DOHH2 (cell line): ENCODE measurements at regions not wholly inside any gene's neighbourhood (a gene's known extent, or its start where the extent isn't known, plus 50 kb on each side); places are given as distances from the start of the nearest gene placed in this dataset.

Experiments used
- H3F3A ChIP-seq: fragments of 200-600 bp; sonication (generic), shearing (Covaris generic); 2 replicates; pipeline ENCODE4 v1.6.0; 2016; ENCODE audit warnings: antibody characterized with exemption, mild to moderate bottlenecking; ENCODE audit not compliant: control insufficient read depth, insufficient read depth
- H3K27ac ChIP-seq: fragments of 200-600 bp; sonication (generic); 2 replicates; pipeline ENCODE4 v1.5.1; 2014; ENCODE audit warnings: low read depth, mild to moderate bottlenecking, low read length, moderate library complexity
- H3K27me3 ChIP-seq: fragments of 200-600 bp; sonication (generic); 2 replicates; pipeline ENCODE4 v1.6.1; 2014; ENCODE audit warnings: mild to moderate bottlenecking, low read length, mixed read lengths; ENCODE audit not compliant: control insufficient read depth
- H3K36me3 ChIP-seq: fragments of 200-600 bp; sonication (generic); 2 replicates; pipeline ENCODE4 v1.6.1; 2014; ENCODE audit warnings: mild to moderate bottlenecking, low read length, moderate library complexity, mixed read lengths; ENCODE audit not compliant: control insufficient read depth
- H3K4me1 ChIP-seq: fragments of 200-600 bp; sonication (generic); 2 replicates; pipeline ENCODE4 v1.6.1; 2014; ENCODE audit warnings: mild to moderate bottlenecking, low read length, mixed read lengths; ENCODE audit not compliant: control insufficient read depth
- H3K4me2 ChIP-seq: fragments of 200-600 bp; sonication (generic); 2 replicates; pipeline ENCODE4 v1.6.0; 2014; ENCODE audit warnings: mild to moderate bottlenecking, low read length, moderate library complexity
- H3K4me3 ChIP-seq: fragments of 200-600 bp; sonication (generic); 2 replicates; pipeline ENCODE4 v1.5.1; 2014; ENCODE audit warnings: mild to moderate bottlenecking, low read length, mixed read lengths
- H3K79me2 ChIP-seq: fragments of 200-600 bp; sonication (generic); 2 replicates; pipeline ENCODE4 v1.6.1; 2014; ENCODE audit warnings: mild to moderate bottlenecking, low read length, mixed read lengths; ENCODE audit not compliant: control insufficient read depth
- H3K9me2 ChIP-seq: fragments of 200-600 bp; sonication (generic); replicated peaks from 2 replicates; pipeline ENCODE4 v1.6.1; 2014; ENCODE audit warnings: mild to moderate bottlenecking, low read length, mixed read lengths; ENCODE audit not compliant: control insufficient read depth
- H3K9me3 ChIP-seq: fragments of 200-600 bp; sonication (generic); 2 replicates; pipeline ENCODE4 v1.6.1; 2014; ENCODE audit warnings: antibody characterized with exemption, low read length, mixed read lengths; ENCODE audit not compliant: control insufficient read depth, insufficient read depth
- H4K20me1 ChIP-seq: fragments of 200-600 bp; sonication (generic); 2 replicates; pipeline ENCODE4 v1.6.0; 2014; ENCODE audit warnings: low read depth, mild to moderate bottlenecking, antibody characterized with exemption, low read length, moderate library complexity; ENCODE audit not compliant: control insufficient read depth, insufficient read depth
- EZH2phosphoT487 ChIP-seq: fragments of 200-600 bp; sonication (generic); IDR thresholded peaks from 2 replicates; pipeline ENCODE4 v1.6.1; 2017; ENCODE audit warnings: borderline replicate concordance, mild to moderate bottlenecking, antibody characterized with exemption, low read length, moderate library complexity, mixed read lengths
- TF ChIP-seq, protein P1 (sequence below): fragments of 200-600 bp; sonication (generic); IDR thresholded peaks from one replicate; pipeline ENCODE4 v1.5.1; 2014; ENCODE audit warnings: antibody characterized with exemption, mild to moderate bottlenecking, low read depth, low read length; ENCODE audit not compliant: poor library complexity, severe bottlenecking

GRCh38 chr9:121576281-121577075 lies 75.0 kb upstream of the DAB2IP start:
- Histone ChIP-seq H4K20me1 (no peaks in the 10 kb centered on the region), H3K9me2 (no peaks in the 10 kb centered on the region), H3K9me3 (no peaks in the 10 kb centered on the region), H3K4me2 (no peak overlapping the region), H3F3A (no peaks in the 10 kb centered on the region), H3K4me1 (no peaks in the 10 kb centered on the region), H3K36me3 (no peaks in the 10 kb centered on the region), H3K27me3 (no peaks in the 10 kb centered on the region), H3K4me3 (no peak overlapping the region), H3K79me2 (no peaks in the 10 kb centered on the region), H3K27ac (no peak overlapping the region)
- TF ChIP-seq, protein P1, sequence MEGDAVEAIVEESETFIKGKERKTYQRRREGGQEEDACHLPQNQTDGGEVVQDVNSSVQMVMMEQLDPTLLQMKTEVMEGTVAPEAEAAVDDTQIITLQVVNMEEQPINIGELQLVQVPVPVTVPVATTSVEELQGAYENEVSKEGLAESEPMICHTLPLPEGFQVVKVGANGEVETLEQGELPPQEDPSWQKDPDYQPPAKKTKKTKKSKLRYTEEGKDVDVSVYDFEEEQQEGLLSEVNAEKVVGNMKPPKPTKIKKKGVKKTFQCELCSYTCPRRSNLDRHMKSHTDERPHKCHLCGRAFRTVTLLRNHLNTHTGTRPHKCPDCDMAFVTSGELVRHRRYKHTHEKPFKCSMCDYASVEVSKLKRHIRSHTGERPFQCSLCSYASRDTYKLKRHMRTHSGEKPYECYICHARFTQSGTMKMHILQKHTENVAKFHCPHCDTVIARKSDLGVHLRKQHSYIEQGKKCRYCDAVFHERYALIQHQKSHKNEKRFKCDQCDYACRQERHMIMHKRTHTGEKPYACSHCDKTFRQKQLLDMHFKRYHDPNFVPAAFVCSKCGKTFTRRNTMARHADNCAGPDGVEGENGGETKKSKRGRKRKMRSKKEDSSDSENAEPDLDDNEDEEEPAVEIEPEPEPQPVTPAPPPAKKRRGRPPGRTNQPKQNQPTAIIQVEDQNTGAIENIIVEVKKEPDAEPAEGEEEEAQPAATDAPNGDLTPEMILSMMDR: no peak
- no peak for TF ChIP-seq EZH2phosphoT487

- no peaks in the 10 kb centered on the region for H3K27me3 ChIP-seq
- H3K4me2 ChIP-seq: no peak overlapping the region
- no peaks in the 10 kb centered on the region for H4K20me1 ChIP-seq
These were observed 74.3 kb upstream of the DAB2IP start for GRCh38 chr9:121577166-121577565.

DNA sequence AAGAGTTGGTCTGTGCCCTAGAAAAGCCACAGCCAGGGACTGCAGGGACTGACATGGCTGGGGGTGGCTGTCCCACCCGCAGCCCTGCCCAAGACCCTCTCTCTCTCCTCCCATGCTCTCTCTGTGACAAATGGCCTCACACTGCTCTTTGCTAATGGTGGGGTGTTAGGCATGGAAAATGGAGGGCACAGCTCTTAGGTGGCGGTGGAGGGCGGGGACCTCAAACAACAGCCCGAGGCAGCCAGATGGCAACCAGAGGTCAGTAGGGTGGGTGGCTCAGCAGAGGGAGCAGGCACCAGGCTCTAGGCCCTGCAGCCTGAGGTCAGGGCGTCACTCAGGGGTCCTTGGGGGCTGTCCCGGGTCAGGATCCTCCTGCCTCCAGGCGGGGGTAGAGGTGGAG lies 73.9 kb upstream of the DAB2IP start:
- Histone ChIP-seq H3K27ac (no peak overlapping the region), H3K9me3 (no peaks in the 10 kb centered on the region), H3K4me1 (no peaks in the 10 kb centered on the region), H3K4me2 (no peak overlapping the region), H3K4me3 (no peak overlapping the region), H4K20me1 (no peaks in the 10 kb centered on the region), H3K79me2 (no peaks in the 10 kb centered on the region), H3F3A (no peaks in the 10 kb centered on the region), H3K9me2 (no peaks in the 10 kb centered on the region), H3K36me3 (no peaks in the 10 kb centered on the region), H3K27me3 (no peaks in the 10 kb centered on the region)
- no peak for TF ChIP-seq EZH2phosphoT487
- TF ChIP-seq, protein P1: no peak

More at GRCh38 chr9:121577166-121577565, 74.3 kb upstream of the DAB2IP start:
- Histone ChIP-seq H3K79me2 (no peaks in the 10 kb centered on the region), H3F3A (no peaks in the 10 kb centered on the region), H3K9me3 (no peaks in the 10 kb centered on the region), H3K4me1 (no peaks in the 10 kb centered on the region), H3K27ac (no peak overlapping the region), H3K9me2 (no peaks in the 10 kb centered on the region), H3K4me3 (no peak overlapping the region), H3K36me3 (no peaks in the 10 kb centered on the region)
- TF ChIP-seq, protein P1: no peak
- no peak for TF ChIP-seq EZH2phosphoT487
